ENCODE measurements at regions not wholly inside any gene's neighbourhood (a gene's known extent, or its start where the extent isn't known, plus 50 kb on each side); places are given as distances from the start of the nearest gene placed in this dataset.

- TF ChIP-seq CTCF (conservative IDR thresholded peaks at IDR 0.05; ENCODE audit: low read depth, low read length): no peak
- no peak for TF ChIP-seq POLR2A (IDR thresholded peaks at IDR 0.05; ENCODE audit: low read depth, low read length)
- TF ChIP-seq BHLHE40 (IDR thresholded peaks at IDR 0.05; ENCODE audit: low read depth, low read length): no peak
- no peak for TF ChIP-seq RAD21 (IDR thresholded peaks at IDR 0.05; ENCODE audit: low read length)
- TF ChIP-seq CEBPB (IDR thresholded peaks at IDR 0.05; ENCODE audit: low read depth, low read length): no peak
- no peak for TF ChIP-seq USF2 (IDR thresholded peaks at IDR 0.05; ENCODE audit: low read depth, low read length)
- no peak for TF ChIP-seq CHD1 (IDR thresholded peaks at IDR 0.05; ENCODE audit: low read depth, low read length)
Observed at GRCh38 chr3:43222590-43222989, 63.8 kb upstream of the SNRK start.

All from IMR-90 (cell line).